Dermis microvascular lymphatic vessel endothelial cell (primary cell): ENCODE measurements at regions not wholly inside any gene's neighbourhood (a gene's known extent, or its start where the extent isn't known, plus 50 kb on each side); places are given as distances from the start of the nearest gene placed in this dataset.
"Not testable (repeated sequence)": the region's sequence is repeated elsewhere in the genome, so short reads cannot be mapped to it uniquely, and the experiment has no call there.

Experiments
- DNase-seq, 2 donors: peaks; one replicate each; pipeline versions ENCODE4 v3.0.0 to v3.0.0-alpha.2; 2010; ENCODE audit warnings: low read depth in 2 of 2

DNA sequence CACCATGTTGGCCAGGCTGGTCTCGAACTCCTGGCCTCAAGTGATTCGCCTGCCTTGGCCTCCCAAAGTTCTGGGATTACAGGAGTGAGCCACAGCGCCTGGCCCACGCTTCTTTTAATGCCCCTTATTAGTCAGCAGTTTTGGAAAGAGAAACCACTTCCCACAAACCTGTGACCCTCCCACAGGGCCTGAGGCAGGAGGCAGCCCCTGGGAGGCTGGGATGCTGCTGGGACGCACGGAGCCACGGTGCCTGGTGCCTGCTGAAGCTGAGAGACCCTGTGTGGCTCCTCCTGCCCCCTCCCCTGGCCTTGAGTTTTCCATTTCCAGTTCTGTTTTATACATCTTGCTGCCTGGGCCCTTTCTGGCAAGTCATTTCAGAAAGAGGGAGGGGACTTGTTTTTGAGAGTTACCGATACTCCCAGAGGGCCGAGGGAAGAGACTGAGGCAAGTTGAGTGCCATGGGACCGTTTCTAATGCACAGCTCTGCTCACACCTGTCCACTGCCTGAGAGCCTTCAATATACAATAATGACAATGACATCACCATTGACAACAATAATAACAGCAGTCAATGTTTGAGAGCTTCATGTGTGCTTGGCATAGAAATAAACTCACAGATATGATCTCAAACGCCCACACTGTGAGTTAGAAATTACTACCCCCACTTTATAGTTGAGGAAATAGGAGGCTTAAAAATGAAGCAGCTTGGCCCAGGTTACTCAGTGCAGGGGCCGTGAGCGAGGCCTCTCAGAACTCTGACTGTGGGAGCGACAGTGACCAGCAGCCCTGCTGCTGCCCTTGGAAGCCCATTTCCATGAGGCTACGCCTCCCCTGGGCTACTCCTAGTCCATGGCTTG lies 78.1 kb upstream of the YWHAQ start:
- no peak for DNase-seq

DNA sequence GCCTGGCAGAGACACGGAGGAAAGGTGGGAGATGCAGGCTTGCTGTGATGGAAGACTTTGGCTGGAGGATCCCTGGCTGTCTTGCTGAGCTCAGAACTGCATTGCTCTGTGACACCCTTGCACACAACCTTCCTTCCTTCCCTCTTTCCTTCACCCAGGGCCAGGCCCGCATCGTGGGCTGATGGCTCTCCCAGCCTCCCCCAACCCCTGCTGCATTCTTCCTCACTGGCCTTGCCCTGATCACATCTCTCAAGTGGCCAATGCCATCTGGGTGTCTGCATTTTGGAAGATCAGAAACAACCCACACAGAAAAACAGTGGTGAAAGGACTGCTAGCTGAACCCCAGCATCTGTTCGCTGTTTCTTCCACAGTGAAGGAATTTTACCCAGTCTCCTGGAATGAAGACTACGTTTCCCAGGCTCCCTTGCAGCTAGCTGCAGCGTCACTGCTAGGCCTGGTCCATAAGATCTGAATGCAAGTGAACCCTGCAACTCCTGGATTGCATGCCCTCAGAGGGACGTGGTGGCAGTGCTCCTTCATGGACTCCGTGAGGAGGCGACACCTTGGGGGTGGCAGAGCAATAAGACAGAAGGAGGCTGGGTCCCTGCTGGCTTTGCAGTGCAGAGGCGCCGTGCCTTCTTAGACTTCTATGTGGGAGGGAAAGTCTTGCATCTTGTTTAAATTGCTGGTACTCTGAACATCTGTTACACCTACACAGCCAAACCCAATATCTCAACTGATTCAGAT lies 78.9 kb upstream of the YWHAQ start:
- DNase-seq: no peak

DNA sequence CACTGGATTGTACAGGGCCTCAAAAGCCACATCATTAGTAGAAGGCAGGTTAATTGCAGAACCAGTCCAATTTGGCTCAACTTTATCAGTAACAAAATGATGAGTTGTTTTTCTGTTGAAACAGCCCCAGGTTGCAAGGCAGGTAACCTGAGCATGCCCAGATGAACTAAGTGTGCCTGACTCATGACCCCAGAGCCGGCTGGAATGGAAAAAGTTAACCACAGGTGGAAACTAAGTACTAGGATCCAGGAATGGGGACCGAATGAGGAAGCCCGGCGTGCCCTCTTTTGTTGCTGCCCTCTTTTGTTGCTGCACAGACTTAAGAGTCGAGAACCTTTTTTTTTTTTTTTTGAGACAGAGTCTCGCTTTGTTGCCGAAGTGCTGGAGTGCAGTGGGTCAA lies 79.5 kb upstream of the YWHAQ start:
- no peak for DNase-seq

DNA sequence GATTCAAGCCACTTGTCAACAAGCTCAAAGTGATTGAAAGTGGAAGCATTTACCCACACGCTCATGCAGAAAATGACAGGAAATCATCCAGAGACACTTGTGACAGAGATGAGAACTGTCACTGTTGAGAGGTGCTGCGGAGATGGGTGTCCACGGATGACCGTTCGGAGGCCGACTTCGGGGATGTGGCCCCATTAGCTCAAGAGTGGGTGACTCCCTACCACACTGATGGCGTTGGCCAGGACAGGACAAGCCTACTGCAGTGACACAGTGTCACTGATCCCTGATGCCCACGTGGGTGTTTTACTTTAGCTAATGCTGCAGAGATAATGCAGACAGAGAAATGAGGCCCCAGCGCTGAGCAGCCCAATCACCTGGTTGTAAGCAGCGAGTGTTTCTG lies 81.5 kb upstream of the YWHAQ start:
- DNase-seq: no peak

DNA sequence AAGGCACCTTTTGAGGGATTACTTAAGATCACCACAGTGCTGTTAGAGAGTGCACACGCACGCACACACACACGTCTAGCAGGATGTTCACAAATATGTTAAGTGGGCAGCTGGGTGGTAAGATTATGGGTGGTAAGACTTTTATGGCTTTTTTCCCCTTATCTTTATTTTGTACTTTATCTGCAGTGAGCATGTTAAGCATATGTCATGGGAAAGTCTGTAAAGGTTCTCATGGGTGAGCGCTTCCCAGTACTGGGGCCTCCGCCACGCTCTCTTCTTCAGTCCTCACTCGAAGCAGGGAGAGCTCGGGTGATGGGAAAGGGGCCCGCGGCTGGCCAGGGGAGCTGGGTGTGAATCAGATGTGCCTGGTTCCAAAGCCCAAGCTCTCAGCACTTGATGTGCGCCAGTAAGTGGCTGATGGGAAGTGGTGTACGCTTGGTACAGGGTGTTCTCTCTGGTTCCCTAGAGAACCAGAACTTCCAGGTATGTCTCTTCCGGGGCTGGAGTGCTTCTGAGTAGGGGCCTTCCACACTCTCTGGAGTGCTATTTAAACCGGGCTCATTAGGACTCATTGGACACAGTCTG lies 83.9 kb upstream of the YWHAQ start:
- no peak for DNase-seq

DNA sequence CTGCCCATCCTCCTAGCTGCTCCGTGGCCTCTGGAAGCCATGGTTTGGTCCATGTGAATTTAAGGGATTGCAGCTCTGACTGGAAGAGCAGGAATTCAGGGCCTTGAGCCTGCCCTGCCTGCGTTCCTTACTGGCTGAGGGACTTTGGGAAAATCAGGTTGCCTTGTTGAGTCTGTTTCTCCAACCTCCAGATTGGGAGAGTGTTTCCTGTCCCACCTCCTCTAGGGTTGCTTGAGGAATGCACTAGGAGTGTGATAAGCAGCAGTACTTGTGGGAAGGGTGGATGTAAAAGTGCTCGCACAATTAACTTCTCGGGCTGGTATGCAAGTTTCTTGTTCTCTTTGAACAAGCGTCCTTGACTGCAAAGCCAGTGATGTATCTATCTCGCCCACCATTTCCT lies 84.4 kb upstream of the YWHAQ start:
- DNase-seq: peak in 1 of 2 donors; percentile 11

DNA sequence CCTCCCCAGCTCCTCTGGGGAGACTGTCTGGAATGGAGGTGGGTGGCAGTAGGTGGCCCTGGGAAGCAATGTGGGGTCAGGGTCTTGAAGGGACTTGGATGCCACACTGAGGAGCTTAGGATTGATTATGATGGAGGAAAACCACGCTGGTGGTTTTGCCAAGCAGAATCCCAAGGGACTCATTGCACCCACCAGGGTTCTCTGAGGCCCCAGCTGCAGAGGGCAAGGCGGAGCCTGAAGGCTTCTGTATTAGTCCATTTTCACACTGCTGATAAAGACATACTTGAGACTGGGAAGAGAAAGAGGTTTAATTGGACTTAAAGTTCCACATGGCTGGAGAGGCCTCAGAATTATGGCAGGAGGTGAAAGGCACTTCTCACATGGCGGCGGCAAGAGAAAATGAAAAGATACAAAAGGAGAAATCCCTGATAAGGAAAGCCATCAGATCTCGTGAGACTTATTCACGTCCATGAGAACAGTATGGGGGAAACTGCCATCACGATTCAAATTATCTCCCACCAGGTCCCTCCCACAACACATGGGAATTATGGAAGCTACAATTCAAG lies 87.2 kb upstream of the YWHAQ start:
- DNase-seq: no peak

DNA sequence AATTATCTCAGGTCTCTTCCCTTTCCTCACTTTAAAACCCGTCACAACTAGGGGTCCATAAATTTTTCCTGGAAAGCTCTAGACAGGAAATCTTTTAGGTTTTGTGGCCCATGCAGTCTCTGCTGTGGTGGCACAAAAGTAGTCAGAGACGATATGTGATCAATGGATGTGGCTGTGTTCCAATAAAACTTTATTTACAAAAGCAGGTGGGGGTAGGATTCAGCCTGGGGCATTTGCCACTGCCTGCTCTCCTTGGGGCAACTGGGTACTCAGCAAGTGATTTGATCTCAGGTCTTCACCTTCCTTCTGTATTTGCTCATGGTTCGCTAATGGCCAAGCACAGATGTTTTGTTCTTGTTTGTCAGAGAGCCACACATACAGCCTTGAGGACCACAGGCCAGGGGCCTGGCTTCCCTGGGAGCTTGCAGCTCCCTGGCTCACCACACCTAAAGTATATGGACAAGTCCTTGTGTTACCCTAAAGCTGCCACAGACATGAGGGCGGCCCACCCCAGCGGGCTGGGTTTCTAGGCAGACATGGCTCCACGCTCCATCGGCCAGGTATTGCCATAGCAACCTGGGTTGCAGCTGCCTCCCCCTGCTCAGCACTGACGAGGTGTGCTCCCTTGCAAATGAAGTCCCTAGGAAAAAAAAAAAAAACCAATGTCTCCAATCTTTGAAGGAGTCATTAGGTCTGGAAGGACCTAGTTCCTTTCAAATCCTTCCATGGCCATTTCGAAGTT lies 89.7 kb upstream of the YWHAQ start:
- DNase-seq: no peak

DNA sequence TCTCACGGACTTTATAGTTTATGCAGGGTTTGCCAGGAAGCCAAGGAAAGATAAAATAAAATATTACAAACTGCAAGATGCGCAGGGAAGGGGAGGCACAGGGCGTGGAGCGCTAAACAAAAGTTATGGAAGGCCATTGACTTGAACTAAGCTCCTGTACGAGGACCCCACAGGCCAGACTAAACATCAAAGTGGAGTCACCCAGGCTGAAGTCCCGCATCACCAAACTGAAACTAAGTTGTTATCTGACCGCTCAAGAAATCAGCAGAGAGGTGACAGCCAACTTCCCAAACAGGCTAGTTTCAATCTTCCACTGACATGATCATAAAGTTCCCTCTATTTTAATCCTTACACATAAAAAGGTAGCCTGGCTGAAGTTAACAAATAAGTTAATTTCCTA lies 90.5 kb upstream of the YWHAQ start:
- DNase-seq: no peak

DNA sequence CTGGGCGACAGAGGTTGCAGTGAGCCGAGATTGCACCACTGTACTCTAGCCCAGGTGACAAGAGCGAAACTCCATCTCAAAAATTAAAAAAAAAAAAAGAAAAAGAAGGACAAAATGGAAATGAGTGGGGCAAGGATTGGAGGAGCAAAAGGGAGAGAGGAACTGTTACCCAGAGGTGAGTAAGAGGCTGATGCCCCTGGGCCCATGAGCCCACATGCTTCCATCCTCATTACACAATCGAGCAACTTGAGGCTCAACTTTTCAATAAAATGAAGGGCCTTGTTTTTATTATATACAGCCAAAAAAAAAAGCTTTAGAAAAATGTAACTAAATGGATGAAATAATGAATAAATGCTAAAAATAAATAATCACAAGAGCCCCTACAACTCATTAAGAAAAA lies 91.7 kb upstream of the YWHAQ start:
- no peak for DNase-seq

DNA sequence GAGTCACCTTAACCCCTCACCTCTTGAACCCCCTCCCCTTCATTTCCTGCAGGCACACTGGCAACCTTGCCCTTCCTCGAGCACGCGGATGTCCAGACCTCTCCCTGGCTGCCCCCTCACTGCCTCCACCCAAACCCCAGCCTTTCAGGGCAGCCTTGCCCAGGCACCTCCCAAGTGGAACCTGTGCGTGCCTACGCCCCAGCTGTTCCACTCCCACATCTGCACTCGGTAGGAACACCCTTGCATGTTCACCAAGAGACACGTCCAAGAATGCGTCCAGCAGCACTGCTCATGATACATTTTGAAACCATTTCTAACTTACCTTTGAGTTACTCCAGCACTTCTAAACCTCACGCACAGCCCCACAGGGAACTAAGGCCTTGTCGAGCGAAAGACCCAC lies 93.8 kb upstream of the YWHAQ start:
- no peak for DNase-seq

DNA sequence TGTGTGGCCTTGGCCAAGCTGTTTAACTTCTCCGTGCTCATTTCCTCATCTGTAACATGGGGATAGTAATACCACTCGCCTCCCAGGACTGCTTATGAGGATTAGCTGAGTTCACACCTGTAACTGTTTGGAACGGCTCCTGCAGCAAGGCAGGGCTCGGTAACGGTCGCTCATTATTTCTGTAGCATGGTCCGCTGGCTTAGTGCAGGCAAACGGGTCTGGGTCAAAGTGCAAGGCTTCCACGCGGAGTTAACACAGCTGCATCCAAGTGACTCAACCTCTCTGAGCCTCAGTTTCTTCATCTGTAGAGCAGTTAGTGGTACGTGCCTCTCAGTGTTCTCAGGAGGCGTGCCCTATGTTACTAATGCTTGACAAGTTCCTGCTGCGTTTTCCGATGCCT lies 94.3 kb upstream of the YWHAQ start:
- no peak for DNase-seq

DNA sequence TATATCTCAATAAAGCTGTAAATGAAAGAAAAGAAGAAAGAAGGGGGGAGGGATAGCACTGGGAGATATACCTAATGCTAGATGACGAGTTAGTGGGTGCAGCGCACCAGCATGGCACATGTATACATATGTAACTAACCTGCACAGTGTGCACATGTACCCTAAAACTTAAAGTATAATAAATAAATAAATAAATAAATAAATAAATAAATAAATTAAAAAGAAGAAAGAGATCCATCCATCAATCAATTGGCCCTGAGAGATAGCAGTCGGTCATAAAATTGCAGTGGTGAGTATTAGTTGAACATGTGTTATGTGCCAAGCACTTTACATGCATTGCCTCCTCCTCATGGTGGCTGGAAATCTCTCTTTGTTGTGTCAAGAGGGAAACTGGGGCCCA lies 95.2 kb upstream of the YWHAQ start:
- DNase-seq: not testable (repeated sequence)

DNA sequence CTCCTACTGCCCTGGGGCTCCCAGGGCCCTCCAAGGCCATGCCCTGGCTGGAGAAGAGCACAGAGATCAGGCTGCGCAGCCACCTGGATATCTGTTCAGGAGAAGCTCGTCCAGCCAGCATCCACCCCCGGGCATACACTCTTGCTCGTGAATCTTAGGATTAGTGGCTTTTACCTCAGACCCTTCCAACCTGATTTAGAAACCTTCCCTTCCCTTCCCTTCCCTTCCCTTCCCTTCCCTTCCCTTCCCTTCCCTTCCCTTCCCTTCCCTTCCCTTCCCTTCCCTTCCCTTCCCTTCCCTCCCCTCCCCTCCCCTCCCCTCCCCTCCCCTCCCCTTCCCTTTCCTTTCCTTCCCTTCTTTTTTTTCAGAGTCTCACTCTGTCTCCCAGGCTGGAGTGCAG lies 99.7 kb upstream of the YWHAQ start:
- not testable (repeated sequence) for DNase-seq

DNA sequence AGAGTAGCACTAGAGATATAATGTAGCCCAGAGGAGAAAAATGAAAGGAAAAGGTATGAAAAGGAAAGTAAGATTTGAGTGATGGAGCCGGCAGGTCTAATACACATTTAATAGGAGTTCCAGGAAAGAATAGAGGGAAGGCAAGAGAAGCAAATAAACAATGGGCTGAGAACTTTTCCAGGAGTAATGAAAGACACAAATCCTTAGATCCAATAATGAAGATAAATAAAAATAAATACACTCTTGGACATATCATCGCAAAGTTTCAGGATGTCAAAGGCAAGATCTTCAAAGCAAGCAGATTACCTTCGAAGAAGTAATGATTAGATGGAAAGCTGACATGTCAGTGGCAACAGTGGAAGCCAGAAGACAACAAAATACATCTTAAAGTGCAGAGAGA lies 102.0 kb upstream of the YWHAQ start:
- no peak for DNase-seq

DNA sequence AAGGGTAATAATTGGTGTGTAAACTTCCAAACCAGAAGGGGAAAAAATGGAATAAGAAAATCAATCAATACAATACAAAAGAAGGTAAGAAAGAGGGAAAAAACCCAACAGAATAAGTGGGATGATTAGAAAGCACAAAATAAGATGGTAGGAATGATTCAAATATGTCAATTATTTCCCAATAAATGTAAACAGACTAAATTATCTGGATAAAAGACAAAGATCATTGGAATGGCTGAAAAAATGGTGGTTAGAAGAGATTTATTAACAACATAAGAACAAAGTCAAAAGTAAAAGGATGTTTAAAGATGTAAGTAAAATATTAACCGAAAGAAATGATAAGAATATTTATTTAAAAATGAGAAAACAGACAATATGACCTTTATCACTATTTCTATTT lies 103.5 kb upstream of the YWHAQ start:
- no peak for DNase-seq

DNA sequence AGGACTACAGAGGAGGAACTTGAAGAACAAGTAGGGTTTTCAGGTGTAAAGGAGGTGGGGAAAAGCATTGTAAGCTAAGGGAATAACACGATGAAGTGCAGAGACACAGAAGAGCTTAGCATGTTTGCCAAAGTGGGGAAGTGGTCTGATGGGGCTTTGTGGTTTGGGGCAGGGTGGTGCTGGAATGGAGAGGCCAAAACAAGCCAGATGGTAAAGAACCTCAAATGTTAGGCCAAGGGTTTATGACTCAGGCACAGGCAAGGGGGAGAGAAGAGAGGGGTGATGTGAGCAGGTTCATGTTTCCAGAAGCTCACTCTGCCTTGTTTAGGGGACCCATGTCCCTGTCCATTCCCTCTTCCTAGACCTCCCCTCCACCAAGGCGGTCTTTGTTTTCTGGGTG lies 104.5 kb upstream of the YWHAQ start:
- no peak for DNase-seq

DNA sequence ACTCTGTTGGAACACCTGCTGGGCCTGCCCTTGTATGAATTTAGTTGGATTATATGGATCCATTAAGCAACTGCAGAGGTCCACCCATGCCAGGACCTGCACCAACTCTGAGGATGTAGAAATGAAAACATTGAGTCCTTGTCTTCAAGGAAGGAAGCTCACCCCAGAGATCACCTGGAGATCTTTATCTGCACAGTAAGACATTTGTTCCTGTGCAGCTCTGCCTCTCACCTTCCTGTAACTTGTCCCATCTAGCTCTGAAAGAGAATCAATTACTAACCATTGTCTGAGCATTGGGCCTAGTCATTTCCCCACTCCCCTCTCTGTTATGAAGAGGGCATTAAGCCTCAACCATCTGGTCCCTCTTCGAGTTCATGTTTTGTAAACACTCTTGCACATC lies 105.2 kb upstream of the YWHAQ start:
- DNase-seq: no peak

DNA sequence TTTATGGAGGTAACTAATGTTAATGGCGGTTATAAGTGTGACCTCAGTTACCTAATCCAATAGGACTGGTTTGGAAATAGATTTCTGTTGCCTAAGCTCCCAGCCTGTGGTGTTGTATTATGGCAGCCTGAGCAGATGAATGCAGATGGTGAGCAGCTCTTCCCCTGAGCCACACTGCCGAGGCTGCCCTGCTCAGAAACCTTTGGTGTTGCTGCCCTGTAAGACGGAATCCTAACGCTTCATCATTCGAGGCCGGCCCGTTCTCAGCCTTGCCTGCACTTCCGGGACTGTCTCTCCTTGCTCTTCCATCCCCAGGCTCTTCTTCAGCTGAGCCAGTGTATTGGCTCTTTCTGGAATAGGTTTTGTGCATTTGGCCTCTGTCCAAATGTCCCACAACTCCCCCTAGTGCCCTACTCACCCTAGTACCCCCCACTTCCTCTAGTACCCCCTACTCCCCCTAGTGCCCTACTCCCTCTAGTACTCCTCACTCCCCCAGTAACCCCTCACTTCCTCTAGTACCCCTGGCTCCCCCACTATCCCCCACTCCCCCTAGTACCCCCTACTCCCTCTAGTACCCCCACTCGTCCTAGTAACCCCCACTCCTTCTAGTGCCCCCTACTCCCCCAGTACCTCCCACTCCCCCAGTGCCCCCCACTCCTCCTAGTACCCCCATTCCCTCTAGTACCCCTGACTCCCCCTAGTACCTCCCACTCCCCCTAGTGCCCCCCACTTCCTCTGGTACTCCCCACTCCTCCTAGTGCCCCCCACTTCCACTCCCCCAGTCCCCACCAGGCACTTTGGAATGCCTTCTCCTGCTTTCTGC lies 106.0 kb upstream of the TAF1B start:
- DNase-seq: peak in 1 of 2 donors; percentile 25

DNA sequence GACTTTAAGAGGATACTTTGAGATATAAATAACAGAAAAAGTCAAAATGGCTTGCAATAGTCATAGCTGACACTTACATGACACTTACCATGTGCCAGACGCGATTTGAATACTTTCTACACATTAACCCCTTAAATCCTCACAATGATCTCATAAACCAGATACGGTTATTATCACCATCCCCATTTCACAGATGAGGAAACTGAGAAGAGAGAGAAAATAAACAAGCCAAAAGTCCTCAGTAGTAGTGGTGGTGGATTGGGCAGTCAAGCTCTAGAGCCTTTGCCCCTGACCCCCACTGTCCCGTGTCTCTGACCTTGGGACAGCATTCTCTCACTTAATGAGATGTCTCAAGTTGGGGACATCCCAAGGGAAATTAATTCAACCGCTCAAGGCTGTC lies 105.2 kb upstream of the TAF1B start:
- no peak for DNase-seq
